ENCODE measurements at regions not wholly inside any gene's neighbourhood (a gene's known extent, or its start where the extent isn't known, plus 50 kb on each side); places are given as distances from the start of the nearest gene placed in this dataset.

DNA sequence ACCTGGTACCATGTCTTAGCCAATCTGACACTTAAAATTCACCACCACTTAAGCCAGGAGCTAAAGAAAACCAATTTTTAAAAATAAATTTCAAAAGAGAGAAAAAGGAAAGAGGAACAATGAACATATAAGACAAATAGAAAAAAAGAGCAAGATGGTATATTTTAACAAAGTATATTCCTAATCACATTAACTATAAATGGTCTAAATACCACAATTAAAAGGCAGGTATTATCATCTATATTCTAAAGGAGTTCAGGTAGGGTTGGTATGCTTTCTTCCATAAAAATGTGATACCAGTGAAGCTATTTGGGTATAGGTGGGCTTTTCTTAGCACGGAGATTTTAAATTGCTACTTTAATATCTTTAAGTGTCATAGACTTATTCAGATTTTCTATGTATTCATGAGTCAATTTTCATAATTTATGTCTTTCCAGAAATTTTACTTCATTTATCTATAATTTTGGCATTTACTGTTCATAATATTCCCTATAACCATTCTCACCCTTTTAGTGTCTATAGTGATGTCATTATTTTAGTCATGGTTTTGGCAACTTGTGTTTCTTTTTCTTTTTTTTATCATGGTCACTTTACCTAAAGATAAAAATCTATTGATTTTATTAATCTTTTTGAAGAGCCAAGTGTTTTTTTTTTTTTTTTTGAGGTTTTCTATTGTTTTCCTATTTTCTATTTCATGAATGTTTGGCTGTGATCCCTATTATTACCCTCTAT lies 56.5 kb upstream of the IGLL5 start:
- no peak for DNase-seq (ENCODE audit: low read depth)
- H3K4me3 ChIP-seq (ENCODE audit: low read depth, low read length), result no peak overlapping the region

DNA sequence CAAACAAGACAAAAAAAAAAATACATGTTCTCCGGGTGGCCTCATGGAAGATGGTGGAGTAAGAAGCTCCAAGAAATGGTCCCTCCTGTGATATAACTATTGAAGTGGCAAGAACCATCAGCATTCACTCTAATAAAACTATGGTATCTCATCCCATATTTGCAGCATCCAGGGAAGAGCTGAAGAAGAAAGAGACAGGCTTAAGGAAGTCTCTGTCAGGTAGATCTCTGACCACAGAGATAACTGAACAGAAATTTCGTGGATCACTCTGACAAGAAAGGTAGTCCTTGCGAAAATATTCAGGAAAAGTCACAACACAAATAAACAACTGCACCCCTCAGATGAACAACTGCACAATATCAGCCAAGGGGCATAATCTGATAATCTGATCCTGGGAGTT lies 54.6 kb upstream of the IGLL5 start:
- no peak overlapping the region for H3K4me3 ChIP-seq (ENCODE audit: low read depth, low read length)
- DNase-seq (ENCODE audit: low read depth), result no peak

DNA sequence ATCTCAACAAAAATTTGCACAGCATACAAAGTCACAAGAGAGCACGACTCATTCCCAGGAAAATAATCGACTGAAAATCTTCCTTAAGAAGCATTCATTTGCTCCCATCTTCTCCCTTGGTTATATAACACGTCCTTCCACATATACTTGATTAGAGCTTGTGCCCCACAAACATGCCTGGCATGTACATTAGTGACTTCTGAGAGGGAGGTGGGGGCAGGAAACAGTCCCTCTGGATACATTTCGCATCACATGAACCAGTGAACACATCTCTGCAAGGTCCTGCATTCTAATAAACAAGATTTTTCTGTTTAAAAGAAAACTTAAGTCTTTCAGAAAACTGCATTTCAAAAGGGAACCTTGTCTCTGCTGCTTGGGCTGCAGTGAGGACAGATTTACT lies 54.1 kb upstream of the IGLL5 start:
- DNase-seq (ENCODE audit: low read depth), result no peak
- H3K4me3 ChIP-seq (ENCODE audit: low read depth, low read length), result no peak overlapping the region

DNA sequence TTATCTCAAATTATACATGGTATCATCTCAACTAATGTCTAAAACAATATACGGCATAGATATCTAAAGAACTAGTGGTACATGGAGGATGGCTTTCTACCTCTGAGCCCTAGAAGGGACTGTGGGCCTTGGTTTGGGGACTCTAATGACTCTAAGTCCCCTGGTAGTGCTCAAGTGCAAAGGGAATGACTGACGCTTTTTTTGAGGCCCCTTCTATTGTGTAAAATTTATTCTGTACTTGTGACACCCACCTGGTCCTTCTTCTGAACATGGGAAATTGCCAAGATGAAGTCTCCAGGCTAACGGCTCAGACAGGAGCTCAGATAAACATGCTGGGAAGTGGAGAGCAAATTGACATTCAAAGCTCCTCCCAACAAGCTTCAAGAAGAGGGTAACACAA lies 53.4 kb upstream of the IGLL5 start:
- no peak for DNase-seq (ENCODE audit: low read depth)
- H3K4me3 ChIP-seq (ENCODE audit: low read depth, low read length), result no peak overlapping the region

DNA sequence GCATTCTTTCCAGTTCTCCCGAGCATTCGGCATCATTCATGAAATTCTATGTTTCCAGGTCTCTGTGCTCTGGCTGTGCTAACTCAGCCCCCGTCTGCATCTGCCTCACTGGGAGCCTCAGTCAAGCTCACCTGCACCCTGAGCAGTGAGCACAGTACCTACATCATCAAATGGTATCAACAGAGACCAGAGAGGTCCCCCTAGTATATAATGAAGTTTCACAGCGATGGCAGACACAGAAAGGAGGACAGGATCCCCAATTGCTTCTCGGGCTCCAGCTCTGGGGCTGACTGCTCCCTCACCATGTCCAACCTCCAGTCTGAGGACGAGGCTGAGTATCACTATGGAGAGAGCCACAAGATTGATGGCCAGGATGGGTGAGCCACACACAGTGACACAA lies 52.8 kb upstream of the IGLL5 start:
- no peak for DNase-seq (ENCODE audit: low read depth)
- H3K4me3 ChIP-seq (ENCODE audit: low read depth, low read length), result no peak overlapping the region

DNA sequence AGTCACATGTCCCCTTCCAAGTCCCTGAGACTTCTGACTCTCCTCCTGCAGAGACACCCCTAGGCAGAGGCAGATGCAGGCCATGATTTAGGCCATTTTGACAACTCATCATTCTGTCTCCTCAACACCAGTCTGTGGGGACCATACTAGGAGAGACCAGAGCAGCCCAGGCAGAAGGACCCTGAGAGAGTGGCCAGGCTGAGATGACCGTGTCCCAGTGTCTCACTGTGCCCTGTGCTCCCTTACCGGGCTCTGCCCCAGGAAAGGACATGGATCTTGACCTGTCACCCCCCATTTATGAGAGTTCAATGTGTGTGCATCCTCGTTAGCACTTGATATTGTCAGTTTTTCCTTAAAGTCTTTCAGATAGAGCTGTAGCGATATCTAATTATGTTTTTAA lies 52.4 kb upstream of the IGLL5 start:
- DNase-seq (ENCODE audit: low read depth), result no peak
- no peak overlapping the region for H3K4me3 ChIP-seq (ENCODE audit: low read depth, low read length)

DNA sequence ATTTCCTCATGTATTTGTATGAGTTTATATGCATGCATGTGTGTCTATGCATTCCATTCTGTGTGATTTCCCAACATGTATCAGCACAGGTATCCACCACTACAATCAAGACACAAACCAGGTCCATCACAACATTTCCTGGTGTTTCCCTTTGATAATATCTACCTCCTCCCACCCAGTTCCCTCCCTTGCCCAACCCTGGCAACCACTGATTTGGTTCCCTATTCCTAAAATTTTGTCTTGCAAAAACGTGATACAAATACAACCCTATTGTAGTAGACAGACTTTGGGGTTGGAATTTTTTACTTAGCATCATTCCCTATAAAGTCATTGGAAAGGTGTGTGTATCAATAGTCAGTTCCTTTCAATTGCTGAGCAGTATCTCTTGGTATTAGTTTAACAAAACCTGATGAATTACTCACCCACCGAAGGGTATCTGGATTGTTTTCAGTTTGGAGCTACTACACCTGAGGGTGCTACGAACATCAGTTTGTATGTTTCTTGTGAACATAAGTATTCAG lies 51.8 kb upstream of the IGLL5 start:
- DNase-seq (ENCODE audit: low read depth), result no peak
- H3K4me3 ChIP-seq (ENCODE audit: low read depth, low read length), result no peak overlapping the region

DNA sequence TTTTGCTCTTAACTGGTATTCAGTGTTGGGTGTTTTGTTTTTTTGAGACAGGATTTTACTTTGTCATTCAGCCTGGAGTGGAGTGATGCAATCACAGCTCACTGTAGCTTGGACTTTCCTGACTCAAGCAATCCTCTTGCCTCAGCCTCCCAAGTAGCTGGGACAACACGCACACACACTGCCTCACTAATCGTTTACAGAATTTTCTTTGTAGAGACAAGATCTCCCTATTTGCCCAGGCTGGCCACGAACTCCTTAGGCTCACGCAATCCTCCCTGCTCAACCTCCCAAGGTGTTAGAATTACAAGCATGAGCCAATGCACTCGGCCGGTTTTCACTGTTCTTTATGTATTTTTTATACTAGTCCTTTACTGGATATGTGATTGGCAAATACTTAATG lies 51.0 kb upstream of the IGLL5 start:
- H3K4me3 ChIP-seq (ENCODE audit: low read depth, low read length), result no peak overlapping the region
- no peak for DNase-seq (ENCODE audit: low read depth)
